ENCODE measurements at regions not wholly inside any gene's neighbourhood (a gene's known extent, or its start where the extent isn't known, plus 50 kb on each side); places are given as distances from the start of the nearest gene placed in this dataset.
"Not testable (repeated sequence)": the region's sequence is repeated elsewhere in the genome, so short reads cannot be mapped to it uniquely, and the experiment has no call there.

DNA sequence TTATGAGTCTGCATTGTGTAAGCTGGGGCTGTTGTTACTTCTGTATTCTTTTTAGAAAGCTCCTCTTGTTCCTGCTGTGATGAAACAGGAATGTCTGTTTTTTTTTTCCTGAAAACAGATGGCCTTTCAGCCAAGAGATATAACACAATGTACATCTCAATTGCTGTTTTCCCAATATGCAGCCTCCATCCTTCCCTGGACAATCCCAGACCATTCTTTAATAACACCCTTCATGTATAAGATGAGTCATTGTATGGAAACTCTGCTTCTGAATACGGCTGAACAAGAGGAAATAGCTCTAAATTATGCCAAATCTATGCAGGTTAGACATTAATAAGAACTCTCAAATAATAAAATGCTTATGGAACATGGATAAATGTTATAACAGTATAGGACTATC, 60.2 kb upstream of the LRRC4C start:
- Mint-ChIP-seq H3K9me3 (peaks cover 11% of the 10 kb centered on the region), H3K36me3 (no peaks in the 10 kb centered on the region), H3K4me1 (ENCODE audit: low read depth in 2 of 2) (no peaks in the 10 kb centered on the region), H3K27ac (no peak overlapping the region), H3K27me3 (no peaks in the 10 kb centered on the region), H3K4me3 (no peak overlapping the region)
- ATAC-seq (no peak), DNase-seq (ENCODE audit: low spot score) (no peak)

GRCh38 chr11:41522391-41522790, 62.9 kb upstream of the LRRC4C start:
- H3K27me3 Mint-ChIP-seq, result no peaks in the 10 kb centered on the region
- no peaks in the 10 kb centered on the region for H3K36me3 Mint-ChIP-seq
- H3K4me1 Mint-ChIP-seq (ENCODE audit: low read depth in 2 of 2), result no peaks in the 10 kb centered on the region
- DNase-seq (ENCODE audit: low spot score) (no peak), ATAC-seq (no peak)
- H3K9me3 Mint-ChIP-seq, result peaks cover 11% of the 10 kb centered on the region
- no peak overlapping the region for H3K27ac Mint-ChIP-seq
- no peak overlapping the region for H3K4me3 Mint-ChIP-seq

DNA sequence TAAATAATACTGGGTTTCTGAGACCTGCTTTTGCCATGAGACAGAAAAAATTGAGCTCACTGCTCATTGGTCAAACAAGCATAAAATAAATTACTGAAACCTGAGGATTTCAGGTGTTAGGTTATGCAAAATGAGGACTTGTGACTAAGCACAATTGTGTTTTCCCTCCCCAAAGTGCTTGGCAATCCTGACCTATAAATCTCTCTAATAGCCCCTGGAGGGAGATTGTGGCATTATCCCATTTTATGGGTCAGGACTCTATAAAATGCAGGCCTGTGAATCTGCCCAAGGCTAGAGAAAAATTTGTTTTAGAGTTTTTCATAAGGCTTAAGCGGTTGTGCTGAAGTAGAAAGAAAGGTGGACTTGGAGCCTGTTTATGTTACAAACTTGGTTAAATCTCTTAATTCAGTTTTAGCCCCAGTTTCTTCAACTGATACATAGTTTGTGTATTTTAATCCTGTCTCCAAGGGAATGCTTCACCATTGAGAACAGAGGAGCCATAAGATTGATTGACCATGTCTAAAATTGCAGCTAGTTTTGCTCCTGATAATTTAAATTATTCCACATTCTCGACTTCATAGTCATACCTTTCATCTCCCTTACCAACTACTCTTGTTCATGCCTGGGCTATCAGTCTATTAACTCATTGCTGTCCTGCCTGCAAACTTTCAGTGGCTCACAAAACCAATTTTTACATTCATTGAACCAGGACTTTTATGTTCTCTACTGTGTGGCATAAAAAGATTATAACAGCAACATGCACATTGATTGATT, 63.6 kb upstream of the LRRC4C start:
- Mint-ChIP-seq H3K9me3 (peaks cover 11% of the 10 kb centered on the region), H3K4me1 (ENCODE audit: low read depth in 2 of 2) (no peaks in the 10 kb centered on the region), H3K27me3 (no peaks in the 10 kb centered on the region), H3K36me3 (no peaks in the 10 kb centered on the region), H3K4me3 (no peak overlapping the region), H3K27ac (no peak overlapping the region)
- DNase-seq (ENCODE audit: low spot score), result no peak
- ATAC-seq, result no peak

DNA sequence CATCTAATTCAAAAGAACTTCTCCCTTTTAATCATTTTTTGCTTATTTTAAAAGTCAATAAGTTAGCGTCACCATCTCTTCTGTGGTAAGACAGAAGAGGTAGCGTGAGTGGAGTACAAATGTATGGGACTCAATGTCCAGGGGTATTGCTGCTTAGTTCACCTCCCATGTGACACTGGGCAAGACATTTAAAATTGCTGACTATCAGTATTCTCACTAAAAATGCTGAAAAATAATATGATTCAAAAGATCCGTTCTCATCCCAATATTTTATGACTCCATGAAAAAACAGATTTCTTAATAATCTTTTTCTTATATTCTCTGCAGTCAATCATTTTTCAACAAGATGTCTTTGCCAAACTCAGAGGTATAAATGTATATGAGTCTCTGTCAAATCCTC, 68.1 kb upstream of the LRRC4C start:
- no peak overlapping the region for H3K4me3 Mint-ChIP-seq

GRCh38 chr11:41532413-41532812, 73.0 kb upstream of the LRRC4C start:
- Mint-ChIP-seq H3K4me1 (ENCODE audit: low read depth in 2 of 2) (no peaks in the 10 kb centered on the region), H3K27ac (no peak overlapping the region)
- peak in 1 of 2 donors; percentile 36 for ATAC-seq

More for the DNA sequence above, 68.1 kb upstream of the LRRC4C start:
- DNase-seq (ENCODE audit: low spot score) (no peak), ATAC-seq (no peak)
- Mint-ChIP-seq H3K27me3 (no peaks in the 10 kb centered on the region), H3K9me3 (peaks cover 15% of the 10 kb centered on the region), H3K4me1 (ENCODE audit: low read depth in 2 of 2) (no peaks in the 10 kb centered on the region), H3K36me3 (peaks cover 11% of the 10 kb centered on the region), H3K27ac (no peak overlapping the region)

DNA sequence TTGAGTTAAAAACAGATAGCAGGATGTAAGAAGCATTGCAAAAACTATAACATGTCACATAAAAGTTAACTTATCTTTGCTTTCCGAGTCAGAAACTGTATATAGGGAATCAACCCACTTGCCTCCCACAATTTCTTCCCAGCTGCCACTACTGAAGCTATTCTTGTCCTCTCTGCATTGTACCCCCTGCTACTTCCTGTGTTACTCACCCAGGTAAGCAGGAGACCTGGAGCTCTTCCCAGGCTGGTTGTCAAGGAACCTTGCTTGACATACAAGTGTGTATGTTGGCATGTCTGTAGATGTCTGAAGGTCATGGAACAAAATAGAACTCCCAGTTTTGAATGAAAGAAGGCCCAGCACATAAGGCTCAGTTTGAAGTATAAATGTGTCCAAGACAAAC, 74.3 kb upstream of the LRRC4C start:
- no peaks in the 10 kb centered on the region for H3K4me1 Mint-ChIP-seq (ENCODE audit: low read depth in 2 of 2)
- no peak overlapping the region for H3K27ac Mint-ChIP-seq
- ATAC-seq, result no peak
- DNase-seq (ENCODE audit: low spot score), result no peak
- no peak overlapping the region for H3K4me3 Mint-ChIP-seq
- peaks cover 14% of the 10 kb centered on the region for H3K36me3 Mint-ChIP-seq
- no peaks in the 10 kb centered on the region for H3K27me3 Mint-ChIP-seq
- peaks cover 15% of the 10 kb centered on the region for H3K9me3 Mint-ChIP-seq

More at GRCh38 chr11:41532413-41532812, 73.0 kb upstream of the LRRC4C start:
- H3K4me3 Mint-ChIP-seq, result no peak overlapping the region
- DNase-seq (ENCODE audit: low spot score), result no peak
- H3K27me3 Mint-ChIP-seq, result no peaks in the 10 kb centered on the region
- peaks cover 14% of the 10 kb centered on the region for H3K36me3 Mint-ChIP-seq
- peaks cover 15% of the 10 kb centered on the region for H3K9me3 Mint-ChIP-seq

DNA sequence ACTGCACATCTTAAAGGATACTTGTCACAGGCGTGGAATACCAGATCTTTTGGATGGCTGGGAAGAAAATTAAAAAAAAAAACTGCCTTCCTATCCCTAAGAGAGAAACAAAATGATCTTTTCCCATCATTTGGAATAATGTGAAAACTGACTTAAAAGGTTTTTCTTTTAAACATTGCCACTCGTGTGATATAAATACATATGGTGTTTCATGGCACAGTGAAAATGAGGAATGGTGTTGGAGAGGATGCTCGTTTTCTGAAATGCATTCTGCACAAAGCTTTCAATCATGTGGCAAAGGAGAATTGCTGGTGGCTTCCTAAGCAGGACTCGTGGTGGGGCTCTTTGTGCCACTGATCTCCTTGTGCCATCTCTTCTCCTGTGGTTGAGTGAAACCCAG, 74.9 kb upstream of the LRRC4C start:
- Mint-ChIP-seq H3K27me3 (no peaks in the 10 kb centered on the region), H3K4me3 (no peak overlapping the region), H3K27ac (no peak overlapping the region), H3K36me3 (peaks cover 12% of the 10 kb centered on the region), H3K4me1 (ENCODE audit: low read depth in 2 of 2) (no peaks in the 10 kb centered on the region), H3K9me3 (peaks cover 11% of the 10 kb centered on the region)
- no peak for DNase-seq (ENCODE audit: low spot score)
- ATAC-seq, result no peak

- Mint-ChIP-seq H3K36me3 (peaks cover 8% of the 10 kb centered on the region), H3K4me1 (ENCODE audit: low read depth in 2 of 2) (no peaks in the 10 kb centered on the region), H3K27ac (no peak overlapping the region), H3K27me3 (no peaks in the 10 kb centered on the region), H3K4me3 (no peak overlapping the region), H3K9me3 (peaks cover 7% of the 10 kb centered on the region)
- DNase-seq (ENCODE audit: low spot score), result no peak
- ATAC-seq, result no peak
Measured at GRCh38 chr11:41534861-41535260, 75.4 kb upstream of the LRRC4C start.

DNA sequence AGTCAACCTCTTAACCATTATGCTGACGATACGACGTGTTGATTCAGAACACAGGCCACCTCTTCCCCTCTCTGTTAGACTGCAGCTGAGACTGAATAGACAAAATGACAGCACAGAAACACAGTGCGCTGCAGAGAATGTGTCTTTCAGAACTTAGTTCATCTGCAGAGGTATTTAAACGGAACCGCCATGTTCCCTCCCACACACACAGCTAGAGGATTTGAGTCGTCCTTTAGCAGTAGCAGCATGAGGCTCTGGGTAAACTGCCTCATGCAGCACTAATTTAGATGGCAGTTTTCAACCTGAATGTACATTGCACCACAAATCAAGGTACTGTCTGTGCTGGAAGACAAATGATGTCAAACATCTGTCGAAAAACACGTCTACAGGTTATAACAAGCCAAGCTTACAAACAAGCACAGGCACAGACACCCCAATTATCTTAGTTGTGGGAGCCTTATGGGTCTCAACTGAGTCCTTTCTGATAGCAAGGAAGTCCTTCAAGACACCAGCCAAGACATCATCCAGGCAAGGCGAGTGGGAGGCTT, 76.6 kb upstream of the LRRC4C start:
- Mint-ChIP-seq H3K4me1 (ENCODE audit: low read depth in 2 of 2) (no peaks in the 10 kb centered on the region), H3K27ac (no peak overlapping the region), H3K9me3 (peaks cover 7% of the 10 kb centered on the region), H3K36me3 (peaks cover 4% of the 10 kb centered on the region), H3K27me3 (no peaks in the 10 kb centered on the region), H3K4me3 (no peak overlapping the region)
- DNase-seq (ENCODE audit: low spot score) (no peak), ATAC-seq (no peak)

DNA sequence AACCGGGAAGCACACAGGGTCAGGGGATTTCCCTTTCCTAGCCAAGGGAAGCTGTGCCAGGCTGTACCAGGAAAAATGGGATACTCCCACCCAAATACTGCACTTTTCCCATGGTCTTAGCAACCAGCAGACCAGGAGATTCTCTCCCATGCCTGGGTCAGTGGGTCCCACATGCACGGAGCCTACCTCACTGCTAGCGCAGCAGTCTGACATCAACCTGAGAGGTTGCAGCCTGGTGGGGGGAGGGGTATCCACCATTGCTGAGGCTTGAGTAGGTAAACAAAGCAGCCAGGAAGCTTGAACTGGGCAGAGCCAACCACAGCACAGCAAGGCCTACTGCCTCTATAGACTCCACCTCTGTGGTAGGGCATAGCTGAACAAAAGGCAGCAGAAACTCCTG, 85.5 kb upstream of the LRRC4C start:
- not testable (repeated sequence) for H3K27ac Mint-ChIP-seq; H3K4me3 Mint-ChIP-seq; H3K27me3 Mint-ChIP-seq; H3K4me1 Mint-ChIP-seq (ENCODE audit: low read depth in 2 of 2); ATAC-seq; DNase-seq (ENCODE audit: low spot score)
- Mint-ChIP-seq H3K9me3 (peaks cover 25% of the 10 kb centered on the region), H3K36me3 (peaks cover 20% of the 10 kb centered on the region)

DNA sequence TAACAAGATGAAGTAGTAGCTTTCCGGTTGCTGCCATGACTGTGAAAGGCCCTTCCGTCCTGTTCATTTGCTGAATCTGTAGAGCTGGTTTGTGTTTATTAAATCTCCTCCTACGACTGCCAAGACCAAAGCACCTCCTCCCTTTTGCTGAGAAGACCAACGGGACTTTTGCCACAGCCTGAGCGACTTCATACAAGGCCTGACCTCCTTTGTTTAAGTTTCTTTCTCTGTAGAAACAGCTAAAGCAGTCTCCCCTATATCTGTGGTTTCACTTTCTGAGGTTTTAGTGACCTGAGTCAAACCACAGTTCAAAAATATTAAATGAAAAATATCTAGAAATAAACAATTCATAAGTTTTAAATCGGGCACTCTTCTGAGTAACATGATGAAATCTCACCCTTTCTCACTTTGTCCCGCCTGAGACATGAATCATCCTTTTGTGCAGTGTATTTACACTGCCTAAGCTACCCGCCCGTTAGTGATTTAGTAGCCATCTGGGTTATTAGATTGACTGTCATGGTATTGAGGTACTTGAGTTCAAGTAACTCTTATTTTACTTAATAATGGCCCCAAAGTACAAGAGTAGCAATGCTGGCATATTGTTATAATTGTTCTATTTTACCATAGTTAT, 119.1 kb upstream of the LRRC4C start:
- Mint-ChIP-seq H3K4me1 (ENCODE audit: low read depth in 2 of 2) (no peaks in the 10 kb centered on the region), H3K27ac (no peak overlapping the region), H3K9me3 (peaks cover 12% of the 10 kb centered on the region), H3K27me3 (no peaks in the 10 kb centered on the region), H3K36me3 (no peaks in the 10 kb centered on the region), H3K4me3 (no peak overlapping the region)
- DNase-seq (ENCODE audit: low spot score), result no peak
- no peak for ATAC-seq

DNA sequence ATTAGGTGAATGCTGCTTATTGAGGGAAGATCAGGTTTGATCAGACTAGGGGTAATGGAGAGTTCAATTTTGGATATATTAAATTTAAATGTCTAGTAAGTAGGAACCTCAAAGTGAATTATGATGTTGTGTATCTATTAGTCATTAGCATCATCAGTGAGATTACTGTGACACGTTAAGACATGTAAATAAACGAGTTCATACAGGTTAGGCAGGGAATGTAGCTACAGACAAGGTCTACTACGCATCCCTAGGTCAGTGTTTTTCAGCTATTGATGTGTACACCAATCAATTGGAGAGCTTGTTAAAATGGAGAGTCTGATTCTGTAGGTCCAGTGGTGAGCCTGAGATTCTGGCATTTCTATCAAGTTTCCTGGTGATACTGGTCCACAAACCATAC, 120.1 kb upstream of the LRRC4C start:
- Mint-ChIP-seq H3K9me3 (peaks cover 19% of the 10 kb centered on the region), H3K4me3 (no peak overlapping the region), H3K27ac (no peak overlapping the region), H3K36me3 (no peaks in the 10 kb centered on the region), H3K4me1 (ENCODE audit: low read depth in 2 of 2) (no peaks in the 10 kb centered on the region), H3K27me3 (no peaks in the 10 kb centered on the region)
- ATAC-seq (no peak), DNase-seq (ENCODE audit: low spot score) (no peak)

DNA sequence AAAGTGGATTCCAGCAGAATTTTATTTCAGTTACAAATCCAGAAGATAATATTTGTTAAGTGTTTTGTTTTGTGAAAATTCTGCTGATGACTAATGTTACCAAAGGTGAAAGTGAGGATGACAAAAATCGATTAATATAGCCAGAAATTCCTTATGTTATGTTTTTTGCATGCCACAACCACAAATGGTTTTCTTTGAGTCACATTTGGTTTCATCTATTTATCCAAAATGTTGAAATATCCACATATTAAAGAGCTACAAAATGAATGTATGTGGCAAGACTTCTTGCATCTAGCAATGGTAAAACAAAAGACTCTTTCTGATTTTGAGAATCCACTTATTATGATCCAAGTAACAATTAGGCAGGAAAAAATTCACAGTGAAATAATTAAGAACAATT, 150.1 kb upstream of the LRRC4C start:
- DNase-seq (ENCODE audit: low spot score) (no peak), ATAC-seq (no peak)
- Mint-ChIP-seq H3K4me3 (no peak overlapping the region), H3K36me3 (no peaks in the 10 kb centered on the region), H3K27me3 (no peaks in the 10 kb centered on the region), H3K4me1 (ENCODE audit: low read depth in 2 of 2) (no peaks in the 10 kb centered on the region), H3K27ac (no peak overlapping the region), H3K9me3 (peaks cover 9% of the 10 kb centered on the region)

DNA sequence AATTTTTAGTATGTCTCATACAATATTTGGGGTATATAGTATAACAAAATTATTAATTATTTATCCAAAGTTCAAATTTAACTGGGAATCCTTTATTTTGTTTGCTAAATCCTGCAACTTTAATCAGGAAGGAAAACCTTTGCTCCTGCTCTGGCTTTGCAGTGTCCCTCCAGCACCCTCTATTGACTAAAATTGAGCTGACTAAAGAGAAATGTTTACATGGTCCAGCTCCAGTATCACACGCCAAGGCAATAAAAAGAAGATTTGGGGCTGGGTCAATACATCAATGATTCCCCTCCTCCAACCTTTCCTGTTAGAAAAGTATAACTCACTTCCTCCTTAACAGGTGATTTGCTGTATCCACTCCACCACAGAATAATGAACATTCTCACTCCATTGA, 153.0 kb upstream of the LRRC4C start:
- no peak overlapping the region for H3K27ac Mint-ChIP-seq
- DNase-seq (ENCODE audit: low spot score) (no peak), ATAC-seq (no peak)
- no peaks in the 10 kb centered on the region for H3K4me1 Mint-ChIP-seq (ENCODE audit: low read depth in 2 of 2)
- H3K9me3 Mint-ChIP-seq, result peaks cover 25% of the 10 kb centered on the region
- H3K27me3 Mint-ChIP-seq, result no peaks in the 10 kb centered on the region
- H3K4me3 Mint-ChIP-seq, result no peak overlapping the region
- H3K36me3 Mint-ChIP-seq, result no peaks in the 10 kb centered on the region

Measured in natural killer cell treated with Interleukin-12 subunit alpha and Interleukin-12 subunit beta and Interleukin-15 and Interleukin-18, amount 100 ng/mL, for 72 hours (primary cell).